Astrocyte (in vitro differentiated cells and primary cell): ENCODE measurements at regions not wholly inside any gene's neighbourhood (a gene's known extent, or its start where the extent isn't known, plus 50 kb on each side); places are given as distances from the start of the nearest gene placed in this dataset.

Source experiments
- DNase-seq: peaks from one replicate; pipeline ENCODE4 v3.0.0-alpha.2; 2010; ENCODE audit warnings: low read depth
- FAIRE-seq: peaks from 2 replicates; lab custom pipeline; 2011; peaks lifted over from hg19 to GRCh38; lab: Jason Lieb, UNC
- H2AFZ ChIP-seq: 2 replicates; pipeline ENCODE4 v1.6.0; 2012; ENCODE audit warnings: low read depth, low read length, inconsistent platforms
- H3K27ac ChIP-seq: 2 replicates; pipeline ENCODE4 v1.5.1; 2011; ENCODE audit warnings: low read depth, low read length, inconsistent platforms
- H3K27me3 ChIP-seq: 2 replicates; pipeline ENCODE4 v1.6.0; 2011; ENCODE audit warnings: low read length, inconsistent platforms; ENCODE audit not compliant: insufficient read depth
- H3K36me3 ChIP-seq: 2 replicates; pipeline ENCODE4 v1.5.1; 2011; ENCODE audit warnings: low read length, inconsistent platforms; ENCODE audit not compliant: insufficient read depth
- H3K4me1 ChIP-seq: 2 replicates; pipeline ENCODE4 v1.5.1; 2011; ENCODE audit warnings: low read length, inconsistent platforms; ENCODE audit not compliant: insufficient read depth
- H3K4me2 ChIP-seq: 2 replicates; pipeline ENCODE4 v1.6.0; 2012; ENCODE audit warnings: low read length, inconsistent platforms
- H3K4me3 ChIP-seq: 2 replicates; pipeline ENCODE4 v1.5.1; 2011; ENCODE audit warnings: low read depth, mild to moderate bottlenecking, low read length, inconsistent platforms; ENCODE audit not compliant: insufficient read depth
- H3K79me2 ChIP-seq: 2 replicates; pipeline ENCODE4 v1.6.0; 2012; ENCODE audit warnings: mild to moderate bottlenecking, low read length, inconsistent platforms; ENCODE audit not compliant: insufficient read depth
- H3K9ac ChIP-seq: 2 replicates; pipeline ENCODE4 v1.6.0; 2012; ENCODE audit warnings: mild to moderate bottlenecking, low read length, inconsistent platforms
- H3K9me3 ChIP-seq: 2 replicates; pipeline ENCODE4 v1.5.1; 2012; ENCODE audit warnings: low read depth, mild to moderate bottlenecking, low read length, inconsistent platforms; ENCODE audit not compliant: insufficient read depth
- H4K20me1 ChIP-seq: 2 replicates; pipeline ENCODE4 v1.6.0; 2012; ENCODE audit warnings: low read length, inconsistent platforms; ENCODE audit not compliant: insufficient read depth
- H3K27ac Mint-ChIP-seq: one replicate; pipeline ENCODE4 v1.8.0; 2021; ENCODE audit warnings: mild to moderate bottlenecking, mixed read lengths; ENCODE audit not compliant: unreplicated experiment
- H3K27me3 Mint-ChIP-seq: one replicate; pipeline ENCODE4 v1.8.0; 2021; ENCODE audit warnings: low read depth, mixed read lengths; ENCODE audit not compliant: unreplicated experiment
- H3K36me3 Mint-ChIP-seq: one replicate; pipeline ENCODE4 v1.8.0; 2021; ENCODE audit warnings: low read depth, mixed read lengths; ENCODE audit not compliant: unreplicated experiment
- H3K4me1 Mint-ChIP-seq: one replicate; pipeline ENCODE4 v1.8.0; 2021; ENCODE audit warnings: low read depth, mixed read lengths; ENCODE audit not compliant: unreplicated experiment
- H3K4me3 Mint-ChIP-seq: one replicate; pipeline ENCODE4 v1.8.0; 2021; ENCODE audit warnings: mild to moderate bottlenecking, moderate library complexity, mixed read lengths; ENCODE audit not compliant: unreplicated experiment
- H3K9me3 Mint-ChIP-seq: one replicate; pipeline ENCODE4 v1.8.0; 2021; ENCODE audit warnings: mild to moderate bottlenecking, mixed read lengths; ENCODE audit not compliant: unreplicated experiment
- EZH2 ChIP-seq: IDR thresholded peaks from 2 replicates; pipeline ENCODE4 v1.6.1; 2012; ENCODE audit warnings: mild to moderate bottlenecking, low read length, inconsistent platforms; ENCODE audit not compliant: insufficient read depth
- TF ChIP-seq, protein P1 (sequence below): IDR thresholded peaks from 2 replicates; pipeline ENCODE4 v1.5.1; 2011; ENCODE audit warnings: low read depth, mild to moderate bottlenecking, inconsistent platforms, low read length, moderate library complexity; ENCODE audit not compliant: insufficient read depth

DNA sequence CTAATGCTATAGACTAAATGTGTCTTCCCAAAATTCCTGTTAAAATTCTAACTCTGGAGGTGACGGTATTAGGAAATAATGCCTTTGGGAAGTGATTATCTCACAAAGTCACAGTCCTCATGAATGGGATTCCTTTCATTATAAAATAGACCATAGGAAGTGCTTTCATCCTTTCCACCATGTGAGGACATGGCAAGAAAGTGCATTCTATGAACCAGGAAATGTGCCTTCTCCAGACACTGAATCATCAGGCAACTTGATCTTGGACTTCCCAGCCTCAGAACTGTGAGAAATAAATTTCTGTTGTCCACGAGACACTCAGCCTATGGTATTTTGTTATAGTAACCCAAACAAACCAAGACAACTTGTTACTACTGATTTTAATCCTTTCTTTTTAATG, 582.4 kb upstream of the C9orf72 start:
- Mint-ChIP-seq H3K4me3 (no peak overlapping the region), H3K27me3 (no peaks in the 10 kb centered on the region)

DNA sequence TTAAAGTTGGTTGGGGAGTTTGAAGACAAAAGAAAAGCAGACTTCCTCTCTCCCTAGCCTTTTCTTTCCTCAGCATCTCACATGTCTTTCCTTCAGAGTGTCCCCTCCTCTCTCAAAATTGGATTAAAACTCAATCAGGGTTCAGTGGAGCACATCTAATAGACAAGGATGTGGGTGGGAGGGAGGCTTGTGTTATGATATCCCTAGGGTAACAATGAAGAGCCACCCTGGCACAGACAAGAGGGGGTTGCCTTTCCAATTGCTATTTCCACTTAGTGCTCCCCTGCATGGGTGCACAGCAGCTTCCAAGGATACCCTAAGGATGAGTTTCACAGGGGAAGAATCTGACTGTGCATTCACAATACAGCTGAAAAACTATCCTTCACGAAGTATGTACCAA, 585.2 kb upstream of the C9orf72 start:
- TF ChIP-seq, protein P1, sequence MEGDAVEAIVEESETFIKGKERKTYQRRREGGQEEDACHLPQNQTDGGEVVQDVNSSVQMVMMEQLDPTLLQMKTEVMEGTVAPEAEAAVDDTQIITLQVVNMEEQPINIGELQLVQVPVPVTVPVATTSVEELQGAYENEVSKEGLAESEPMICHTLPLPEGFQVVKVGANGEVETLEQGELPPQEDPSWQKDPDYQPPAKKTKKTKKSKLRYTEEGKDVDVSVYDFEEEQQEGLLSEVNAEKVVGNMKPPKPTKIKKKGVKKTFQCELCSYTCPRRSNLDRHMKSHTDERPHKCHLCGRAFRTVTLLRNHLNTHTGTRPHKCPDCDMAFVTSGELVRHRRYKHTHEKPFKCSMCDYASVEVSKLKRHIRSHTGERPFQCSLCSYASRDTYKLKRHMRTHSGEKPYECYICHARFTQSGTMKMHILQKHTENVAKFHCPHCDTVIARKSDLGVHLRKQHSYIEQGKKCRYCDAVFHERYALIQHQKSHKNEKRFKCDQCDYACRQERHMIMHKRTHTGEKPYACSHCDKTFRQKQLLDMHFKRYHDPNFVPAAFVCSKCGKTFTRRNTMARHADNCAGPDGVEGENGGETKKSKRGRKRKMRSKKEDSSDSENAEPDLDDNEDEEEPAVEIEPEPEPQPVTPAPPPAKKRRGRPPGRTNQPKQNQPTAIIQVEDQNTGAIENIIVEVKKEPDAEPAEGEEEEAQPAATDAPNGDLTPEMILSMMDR: no peak
- TF ChIP-seq EZH2: no peak
- no peaks in the 10 kb centered on the region for H3K27me3 Mint-ChIP-seq
- no peaks in the 10 kb centered on the region for H3K36me3 ChIP-seq

More for the DNA sequence above, 582.4 kb upstream of the C9orf72 start:
- Mint-ChIP-seq H3K4me1 (peaks cover 7% of the 10 kb centered on the region), H3K9me3 (peaks cover 2% of the 10 kb centered on the region), H3K27ac (no peak overlapping the region), H3K36me3 (no peaks in the 10 kb centered on the region)
- H4K20me1 ChIP-seq: no peaks in the 10 kb centered on the region
- H3K4me2 ChIP-seq: no peak overlapping the region
- no peaks in the 10 kb centered on the region for H3K4me1 ChIP-seq
- no peak for FAIRE-seq
- no peaks in the 10 kb centered on the region for H3K36me3 ChIP-seq
- H2AFZ ChIP-seq: no peak overlapping the region
- H3K9ac ChIP-seq: no peak overlapping the region
- TF ChIP-seq, protein P1: no peak
- TF ChIP-seq EZH2: no peak
- H3K27ac ChIP-seq: no peak overlapping the region
- H3K4me3 ChIP-seq: no peak overlapping the region
- DNase-seq: no peak
- H3K27me3 ChIP-seq: no peaks in the 10 kb centered on the region
- no peaks in the 10 kb centered on the region for H3K79me2 ChIP-seq
- no peaks in the 10 kb centered on the region for H3K9me3 ChIP-seq

DNA sequence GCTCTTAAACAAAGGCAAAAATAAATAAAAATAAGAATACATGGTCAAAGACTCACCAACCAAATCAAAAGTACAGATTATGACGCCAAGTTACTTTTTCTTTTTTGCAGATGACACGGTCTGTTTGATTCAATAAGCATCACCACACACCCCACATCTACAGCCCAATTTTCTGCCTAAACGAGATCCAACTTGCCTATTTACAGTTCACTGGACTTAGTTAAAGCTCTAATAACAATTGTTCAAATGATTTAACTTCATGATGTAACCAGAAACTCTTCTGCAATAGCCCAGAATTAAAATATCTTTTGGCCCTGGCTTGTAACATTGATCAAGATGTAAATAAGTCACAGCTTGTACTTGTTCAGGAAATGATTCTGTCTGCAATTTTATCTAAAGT, 590.3 kb upstream of the C9orf72 start:
- H3K9ac ChIP-seq: no peak overlapping the region
- H3K27ac ChIP-seq: no peak overlapping the region
- no peaks in the 10 kb centered on the region for H3K79me2 ChIP-seq
- H3K9me3 ChIP-seq: no peaks in the 10 kb centered on the region
- Mint-ChIP-seq H3K4me3 (no peak overlapping the region), H3K27me3 (no peaks in the 10 kb centered on the region), H3K27ac (no peak overlapping the region), H3K4me1 (peaks cover 3% of the 10 kb centered on the region), H3K9me3 (no peaks in the 10 kb centered on the region), H3K36me3 (no peaks in the 10 kb centered on the region)
- H2AFZ ChIP-seq: no peak overlapping the region
- H3K4me1 ChIP-seq: peaks cover 2% of the 10 kb centered on the region
- no peak for DNase-seq
- TF ChIP-seq, protein P1: no peak
- no peak for TF ChIP-seq EZH2
- FAIRE-seq: no peak
- H3K27me3 ChIP-seq: no peaks in the 10 kb centered on the region
- no peaks in the 10 kb centered on the region for H3K36me3 ChIP-seq
- H3K4me3 ChIP-seq: no peak overlapping the region
- no peaks in the 10 kb centered on the region for H4K20me1 ChIP-seq
- no peak overlapping the region for H3K4me2 ChIP-seq

More for the DNA sequence above, 585.2 kb upstream of the C9orf72 start:
- FAIRE-seq (no peak), DNase-seq (no peak)
- Histone ChIP-seq H3K27me3 (no peaks in the 10 kb centered on the region), H3K9me3 (no peaks in the 10 kb centered on the region), H4K20me1 (no peaks in the 10 kb centered on the region), H2AFZ (no peak overlapping the region), H3K4me2 (no peak overlapping the region), H3K27ac (no peak overlapping the region), H3K9ac (no peak overlapping the region), H3K4me3 (no peak overlapping the region), H3K4me1 (no peaks in the 10 kb centered on the region), H3K79me2 (no peaks in the 10 kb centered on the region)
- Mint-ChIP-seq H3K4me1 (peaks cover 7% of the 10 kb centered on the region), H3K36me3 (no peaks in the 10 kb centered on the region), H3K9me3 (peaks cover 2% of the 10 kb centered on the region), H3K27ac (no peak overlapping the region), H3K4me3 (no peak overlapping the region)
